Uterus (tissue), 2 donors: ENCODE measurements at regions not wholly inside any gene's neighbourhood (a gene's known extent, or its start where the extent isn't known, plus 50 kb on each side); places are given as distances from the start of the nearest gene placed in this dataset.

ENCODE experiments used
- POLR2A ChIP-seq, 2 donors: fragments of 450-650 bp; IDR thresholded peaks; one replicate each; pipeline ENCODE4 v1.6.1; 2016; ENCODE audit warnings: antibody characterized with exemption in 2 of 2, mild to moderate bottlenecking in 1 of 2, moderate library complexity in 1 of 2
- TF ChIP-seq, protein P1 (sequence below), 4 experiments: fragments of 200-600 bp in 2 of 4; fragments of 450-650 bp in 2 of 4; sonication (generic) in 2 of 4; IDR thresholded peaks; one replicate each; pipeline ENCODE4 v1.5.1; 2016 to 2019; ENCODE audit warnings: antibody characterized with exemption in 4 of 4, mild to moderate bottlenecking in 2 of 4, moderate library complexity in 1 of 4

DNA sequence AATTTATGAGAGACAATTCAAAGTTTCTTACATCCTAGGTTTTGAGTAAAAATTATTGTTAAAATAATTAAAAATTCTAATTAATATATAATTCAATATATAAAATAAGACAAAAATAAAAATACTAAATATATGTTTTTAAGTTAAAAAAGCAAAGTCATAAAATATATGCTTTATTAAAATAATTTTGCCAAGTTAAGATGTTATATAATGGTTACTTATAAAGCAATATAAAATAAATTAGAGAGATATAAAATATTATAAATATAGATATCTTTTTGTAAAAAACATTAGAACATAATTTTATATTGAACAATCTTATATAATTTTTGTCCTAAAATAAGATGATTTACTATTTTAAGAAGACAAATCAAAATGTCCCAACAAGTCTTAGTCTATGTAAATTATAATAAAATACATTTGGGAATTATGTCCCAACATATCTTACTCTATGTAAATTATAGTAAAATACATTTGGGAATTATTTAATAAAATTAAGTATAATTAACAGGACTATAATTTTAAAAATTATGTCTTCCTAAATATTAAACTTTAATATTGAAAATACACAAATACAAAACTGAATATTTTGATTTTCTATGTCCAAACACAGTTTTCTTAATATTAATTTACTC lies 67.7 kb upstream of the TOP3B start:
- TF ChIP-seq, protein P1, sequence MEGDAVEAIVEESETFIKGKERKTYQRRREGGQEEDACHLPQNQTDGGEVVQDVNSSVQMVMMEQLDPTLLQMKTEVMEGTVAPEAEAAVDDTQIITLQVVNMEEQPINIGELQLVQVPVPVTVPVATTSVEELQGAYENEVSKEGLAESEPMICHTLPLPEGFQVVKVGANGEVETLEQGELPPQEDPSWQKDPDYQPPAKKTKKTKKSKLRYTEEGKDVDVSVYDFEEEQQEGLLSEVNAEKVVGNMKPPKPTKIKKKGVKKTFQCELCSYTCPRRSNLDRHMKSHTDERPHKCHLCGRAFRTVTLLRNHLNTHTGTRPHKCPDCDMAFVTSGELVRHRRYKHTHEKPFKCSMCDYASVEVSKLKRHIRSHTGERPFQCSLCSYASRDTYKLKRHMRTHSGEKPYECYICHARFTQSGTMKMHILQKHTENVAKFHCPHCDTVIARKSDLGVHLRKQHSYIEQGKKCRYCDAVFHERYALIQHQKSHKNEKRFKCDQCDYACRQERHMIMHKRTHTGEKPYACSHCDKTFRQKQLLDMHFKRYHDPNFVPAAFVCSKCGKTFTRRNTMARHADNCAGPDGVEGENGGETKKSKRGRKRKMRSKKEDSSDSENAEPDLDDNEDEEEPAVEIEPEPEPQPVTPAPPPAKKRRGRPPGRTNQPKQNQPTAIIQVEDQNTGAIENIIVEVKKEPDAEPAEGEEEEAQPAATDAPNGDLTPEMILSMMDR (IDR thresholded peaks at IDR 0.05): no peak
- no peak for TF ChIP-seq POLR2A (IDR thresholded peaks at IDR 0.05)
